Esophagus muscularis mucosa (tissue), 4 donors: ENCODE measurements at regions not wholly inside any gene's neighbourhood (a gene's known extent, or its start where the extent isn't known, plus 50 kb on each side); places are given as distances from the start of the nearest gene placed in this dataset.

Source experiments
- DNase-seq: peaks from one replicate; pipeline ENCODE4 v3.0.0-alpha.2; 2017; ENCODE audit errors: extremely low spot score
- H3K27ac ChIP-seq, 4 donors: fragments of 200-600 bp; sonication (generic); replicated peaks in 1 of 4; 1 replicate in 3 of 4; 2 replicates in 1 of 4; pipeline ENCODE4 v1.5.1; 2016 to 2019; ENCODE audit warnings: mild to moderate bottlenecking in 1 of 4
- H3K27me3 ChIP-seq, 4 donors: fragments of 200-600 bp; sonication (generic); one replicate each; pipeline versions ENCODE4 v1.5.1 to v1.6.0; 2016 to 2019
- H3K36me3 ChIP-seq, 4 donors: fragments of 200-600 bp; sonication (generic); one replicate each; pipeline ENCODE4 v1.5.1; 2016 to 2019
- H3K4me1 ChIP-seq, 4 donors: fragments of 200-600 bp; sonication (generic); one replicate each; pipeline ENCODE4 v1.5.1; 2016 to 2019
- H3K4me3 ChIP-seq, 4 donors: fragments of 200-600 bp; sonication (generic); 1 replicate in 2 of 4; 2 replicates in 2 of 4; pipeline ENCODE4 v1.5.1; 2016 to 2019; ENCODE audit warnings: mild to moderate bottlenecking in 4 of 4, moderate library complexity in 1 of 4
- H3K9me3 ChIP-seq, 4 donors: fragments of 200-600 bp; sonication (generic); 1 replicate in 3 of 4; 2 replicates in 1 of 4; pipeline ENCODE4 v1.5.1; 2016 to 2019
- EP300 ChIP-seq: sonication (generic); formaldehyde crosslinking; IDR thresholded peaks from one replicate; pipeline ENCODE4 v1.6.1; 2017; ENCODE audit warnings: antibody characterized with exemption
- POLR2A ChIP-seq: fragments of 450-650 bp; IDR thresholded peaks from one replicate; pipeline ENCODE4 v1.6.1; 2017; ENCODE audit warnings: antibody characterized with exemption, moderate library complexity, mild to moderate bottlenecking, low read depth
- POLR2AphosphoS5 ChIP-seq, 2 donors: sonication (generic); formaldehyde crosslinking; IDR thresholded peaks; one replicate each; pipeline ENCODE4 v1.6.1; 2017; ENCODE audit warnings: antibody characterized with exemption in 2 of 2
- WGBS: methylation state at CpG from one replicate; pipeline ENCODE4 v1.1.5; 2018; 5-methylcytosine and 5-hydroxymethylcytosine counted together
- intact Hi-C: fragments of 100-400 bp; cut with DNase I; formaldehyde crosslinking; loops from one replicate; pipeline ENCODE4 v1.15.1; 2023
- TF ChIP-seq, protein P1 (sequence below), 3 experiments: fragments of 200-600 bp in 2 of 3; fragments of 450-650 bp in 1 of 3; sonication (generic) in 2 of 3; IDR thresholded peaks; one replicate each; pipeline ENCODE4 v1.5.1; 2017 to 2019; ENCODE audit warnings: antibody characterized with exemption in 3 of 3, mild to moderate bottlenecking in 2 of 3, moderate library complexity in 1 of 3

DNA sequence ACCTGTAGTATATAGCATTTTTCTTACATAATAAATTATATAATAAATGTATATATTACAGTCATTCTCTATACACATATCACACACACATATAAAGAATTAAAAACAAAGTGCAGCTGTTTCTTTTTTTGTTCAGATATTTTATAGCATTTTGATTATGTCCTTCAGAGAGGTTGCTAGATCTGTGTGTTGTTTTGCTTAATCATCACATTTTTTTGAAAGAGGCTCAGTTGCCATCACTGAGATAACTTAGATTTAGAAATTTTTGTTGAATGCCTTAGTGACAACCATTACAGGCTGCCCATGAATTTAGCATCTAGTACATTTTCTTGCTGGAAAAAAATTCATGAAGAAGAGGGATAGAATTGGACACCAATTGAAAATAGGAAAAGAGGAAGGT, 545.2 kb upstream of the PCDH9 start:
- TF ChIP-seq, protein P1, sequence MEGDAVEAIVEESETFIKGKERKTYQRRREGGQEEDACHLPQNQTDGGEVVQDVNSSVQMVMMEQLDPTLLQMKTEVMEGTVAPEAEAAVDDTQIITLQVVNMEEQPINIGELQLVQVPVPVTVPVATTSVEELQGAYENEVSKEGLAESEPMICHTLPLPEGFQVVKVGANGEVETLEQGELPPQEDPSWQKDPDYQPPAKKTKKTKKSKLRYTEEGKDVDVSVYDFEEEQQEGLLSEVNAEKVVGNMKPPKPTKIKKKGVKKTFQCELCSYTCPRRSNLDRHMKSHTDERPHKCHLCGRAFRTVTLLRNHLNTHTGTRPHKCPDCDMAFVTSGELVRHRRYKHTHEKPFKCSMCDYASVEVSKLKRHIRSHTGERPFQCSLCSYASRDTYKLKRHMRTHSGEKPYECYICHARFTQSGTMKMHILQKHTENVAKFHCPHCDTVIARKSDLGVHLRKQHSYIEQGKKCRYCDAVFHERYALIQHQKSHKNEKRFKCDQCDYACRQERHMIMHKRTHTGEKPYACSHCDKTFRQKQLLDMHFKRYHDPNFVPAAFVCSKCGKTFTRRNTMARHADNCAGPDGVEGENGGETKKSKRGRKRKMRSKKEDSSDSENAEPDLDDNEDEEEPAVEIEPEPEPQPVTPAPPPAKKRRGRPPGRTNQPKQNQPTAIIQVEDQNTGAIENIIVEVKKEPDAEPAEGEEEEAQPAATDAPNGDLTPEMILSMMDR (IDR thresholded peaks at IDR 0.05): no peak
- TF ChIP-seq POLR2A: no peak
- no peak for TF ChIP-seq EP300
- no peak for TF ChIP-seq POLR2AphosphoS5 (IDR thresholded peaks at IDR 0.05)
- no peaks in the 10 kb centered on the region for H3K4me1 ChIP-seq
- H3K9me3 ChIP-seq: no peaks in the 10 kb centered on the region
- H3K4me3 ChIP-seq: no peak overlapping the region
- H3K27me3 ChIP-seq: no peaks in the 10 kb centered on the region
- no peak overlapping the region for H3K27ac ChIP-seq
- intact Hi-C loops: no loop called here
- H3K36me3 ChIP-seq: no peaks in the 10 kb centered on the region
- no peak for DNase-seq

DNA sequence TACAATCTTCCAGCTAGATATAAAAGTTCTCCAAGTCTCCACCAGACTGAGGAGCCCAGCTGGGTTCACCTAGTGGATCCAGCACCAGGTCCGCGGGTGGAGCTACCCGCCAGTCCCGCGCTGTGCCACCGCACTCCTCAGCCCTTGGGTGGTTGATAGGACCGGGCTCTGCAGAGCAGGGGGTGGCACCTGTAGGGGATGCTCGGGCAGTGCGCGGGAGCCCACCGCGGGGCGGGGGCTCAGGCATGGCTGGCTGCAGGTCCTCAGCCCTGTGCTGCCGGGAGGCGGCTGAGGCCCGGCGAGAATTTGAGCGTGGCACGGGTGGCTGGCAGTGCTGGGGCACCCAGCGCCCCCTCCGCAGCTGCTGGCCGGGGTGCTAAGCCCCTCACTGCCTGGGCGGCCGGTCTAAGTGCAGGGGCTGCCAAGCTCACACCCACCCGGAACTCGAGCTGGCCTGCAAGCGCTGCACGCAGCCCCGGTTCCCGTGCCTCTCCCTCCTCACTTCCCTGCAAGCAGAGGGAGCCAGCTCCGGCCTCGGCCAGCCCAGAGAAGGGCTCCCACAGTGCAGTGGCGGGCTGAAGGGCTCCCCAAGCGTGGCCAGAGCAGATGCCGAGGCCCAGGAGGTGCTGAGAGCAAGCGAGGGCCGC, 542.8 kb upstream of the PCDH9 start:
- Histone ChIP-seq H3K4me1 (no peaks in the 10 kb centered on the region), H3K9me3 (no peaks in the 10 kb centered on the region), H3K4me3 (no peak overlapping the region), H3K36me3 (no peaks in the 10 kb centered on the region), H3K27ac (no peak overlapping the region), H3K27me3 (no peaks in the 10 kb centered on the region)
- WGBS: 90% methylated on average over 7 of the region's 37 CpGs
- intact Hi-C loops: no loop called here
- no peak for TF ChIP-seq EP300
- no peak for TF ChIP-seq POLR2A
- TF ChIP-seq, protein P1 (IDR thresholded peaks at IDR 0.05): no peak
- no peak for TF ChIP-seq POLR2AphosphoS5 (IDR thresholded peaks at IDR 0.05)
- no peak for DNase-seq

DNA sequence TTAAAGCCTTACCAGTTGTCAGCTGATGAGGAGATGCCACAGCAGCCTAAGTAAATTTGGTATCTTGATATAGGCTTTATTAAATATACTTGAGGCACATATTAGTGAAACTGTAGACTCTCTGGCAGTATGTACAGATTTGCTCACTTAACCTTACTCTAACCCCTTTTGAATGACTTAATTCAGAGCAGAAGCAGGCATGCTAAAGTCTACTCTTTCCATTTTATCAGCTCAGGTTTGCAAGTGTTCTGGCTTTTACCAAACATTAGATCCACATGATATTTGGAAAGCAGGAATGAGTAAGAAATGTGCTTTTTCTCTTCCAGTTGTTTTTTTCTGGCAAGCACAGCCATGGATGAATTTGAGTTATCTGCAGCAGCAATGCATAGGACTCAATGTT, 541.0 kb upstream of the PCDH9 start:
- H3K4me1 ChIP-seq: no peaks in the 10 kb centered on the region

DNA sequence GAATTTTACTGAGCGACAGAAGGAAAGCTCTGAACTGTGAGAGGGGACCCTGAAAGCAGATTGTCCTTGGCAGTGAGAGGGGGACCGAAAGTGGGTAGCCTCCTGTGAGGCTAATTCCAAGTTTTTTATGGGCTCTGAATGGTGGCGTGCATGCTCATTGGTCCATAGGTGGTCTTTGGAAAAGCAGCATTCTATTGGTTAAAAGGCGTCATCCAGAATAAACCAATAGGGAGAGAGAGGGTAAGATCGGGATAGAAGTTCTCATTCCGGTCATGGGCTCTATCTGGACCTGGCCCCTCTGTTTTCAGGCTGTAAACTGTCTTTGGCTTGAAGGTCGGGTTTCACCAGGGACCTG, 539.8 kb upstream of the PCDH9 start:
- no peak for DNase-seq
- 89% methylated on average over 7 of the region's 7 CpGs for WGBS
- Histone ChIP-seq H3K36me3 (no peaks in the 10 kb centered on the region), H3K27ac (no peak overlapping the region), H3K4me1 (no peaks in the 10 kb centered on the region), H3K4me3 (no peak overlapping the region), H3K27me3 (no peaks in the 10 kb centered on the region), H3K9me3 (no peaks in the 10 kb centered on the region)
- no peak for TF ChIP-seq POLR2A
- no peak for TF ChIP-seq EP300
- no peak for TF ChIP-seq POLR2AphosphoS5 (IDR thresholded peaks at IDR 0.05)
- TF ChIP-seq, protein P1 (IDR thresholded peaks at IDR 0.05): no peak
- intact Hi-C loops: no loop called here

More for the DNA sequence above, 541.0 kb upstream of the PCDH9 start:
- intact Hi-C loops: no loop called here
- no peak for DNase-seq
- Histone ChIP-seq H3K27ac (no peak overlapping the region), H3K36me3 (no peaks in the 10 kb centered on the region), H3K4me3 (no peak overlapping the region), H3K9me3 (no peaks in the 10 kb centered on the region), H3K27me3 (no peaks in the 10 kb centered on the region)
- TF ChIP-seq POLR2AphosphoS5 (IDR thresholded peaks at IDR 0.05): no peak

DNA sequence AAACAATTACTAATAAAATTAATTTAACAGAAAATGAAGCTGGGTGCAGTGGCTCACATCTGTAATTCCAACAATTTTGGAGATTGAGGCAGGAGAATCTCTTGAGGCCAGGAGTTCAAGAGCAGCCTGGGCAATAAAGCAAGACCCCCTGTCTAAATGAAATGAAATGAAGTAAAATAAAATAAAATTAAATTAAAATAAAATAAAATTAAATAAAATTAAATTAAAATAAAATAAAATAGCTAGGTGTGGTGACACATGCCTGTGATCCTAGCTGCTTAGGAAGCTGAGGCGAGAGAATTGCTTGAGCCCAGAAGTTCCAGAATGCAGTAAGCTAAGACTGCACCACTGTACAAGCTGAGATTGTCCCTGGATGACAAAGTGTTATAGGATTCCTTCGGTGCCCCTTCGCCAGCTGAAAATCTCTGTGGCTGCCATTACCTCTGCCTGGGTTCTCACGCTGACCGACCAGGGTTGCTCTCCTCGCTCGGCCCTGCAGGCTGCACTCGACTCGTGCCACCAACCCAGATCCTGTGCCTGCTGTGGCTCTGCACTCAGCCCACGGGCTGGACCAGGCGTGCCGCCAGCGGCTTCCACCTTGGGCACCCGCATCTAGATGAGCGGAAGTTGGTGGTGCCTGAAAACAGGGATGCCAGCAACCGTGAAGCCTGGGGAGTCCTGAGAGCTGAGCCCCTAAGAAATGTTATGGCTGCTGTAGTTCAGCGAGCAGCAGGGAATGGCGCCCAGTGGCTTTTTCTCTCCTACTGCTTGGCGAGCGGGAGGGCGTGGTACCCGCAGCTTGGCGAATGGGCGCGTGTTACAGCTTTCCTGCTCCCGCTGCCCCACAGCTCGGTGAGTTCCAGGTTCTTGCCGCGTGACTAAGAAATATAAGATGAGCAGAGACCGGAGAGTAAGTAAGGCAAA, 539.2 kb upstream of the PCDH9 start:
- DNase-seq: no peak
- Histone ChIP-seq H3K27me3 (no peaks in the 10 kb centered on the region), H3K27ac (no peak overlapping the region), H3K36me3 (no peaks in the 10 kb centered on the region), H3K9me3 (no peaks in the 10 kb centered on the region), H3K4me1 (no peaks in the 10 kb centered on the region), H3K4me3 (no peak overlapping the region)
- 93% methylated on average over 27 of the region's 30 CpGs for WGBS
- intact Hi-C loops: no loop called here
- TF ChIP-seq EP300 (no peak), POLR2AphosphoS5 (IDR thresholded peaks at IDR 0.05) (no peak), POLR2A (no peak)
- TF ChIP-seq, protein P1 (IDR thresholded peaks at IDR 0.05): no peak
